HG02798 (cell line): ENCODE measurements at regions not wholly inside any gene's neighbourhood (a gene's known extent, or its start where the extent isn't known, plus 50 kb on each side); places are given as distances from the start of the nearest gene placed in this dataset.

Experiments
- ATAC-seq: cut with Tn5 transposase; IDR thresholded peaks from one replicate; pipeline ENCODE4 v1.9.1; 2021; ENCODE audit warnings: mild to moderate bottlenecking; ENCODE audit not compliant: unreplicated experiment, poor library complexity

GRCh38 chr2:164314148-164314547 lies 307.1 kb downstream of the GRB14 start:
- no peak for ATAC-seq

- no peak for ATAC-seq
Measured at GRCh38 chr2:164306872-164307271, 314.4 kb downstream of the GRB14 start.

GRCh38 chr2:164302786-164303185 lies 318.5 kb downstream of the GRB14 start:
- no peak for ATAC-seq

- ATAC-seq = no peak
Measured at GRCh38 chr2:164288235-164288634, 333.0 kb downstream of the GRB14 start.

GRCh38 chr2:164287056-164287455 lies 334.2 kb downstream of the GRB14 start:
- no peak for ATAC-seq

- ATAC-seq = no peak
Measured at GRCh38 chr2:164285576-164285975, 335.7 kb downstream of the GRB14 start.

- ATAC-seq = peak; percentile 48
Measured at GRCh38 chr2:164281896-164282295, 339.4 kb downstream of the GRB14 start.

- no peak for ATAC-seq
Measured at GRCh38 chr2:164275659-164276058, 345.6 kb downstream of the GRB14 start.

- ATAC-seq = no peak
Measured at GRCh38 chr2:164260506-164260905, 360.8 kb downstream of the GRB14 start.

GRCh38 chr2:164257742-164258141 lies 363.5 kb downstream of the GRB14 start:
- ATAC-seq = no peak

- peak; percentile 94 for ATAC-seq
Measured at GRCh38 chr2:164252568-164253287, 368.6 kb downstream of the GRB14 start.

- ATAC-seq = no peak
Measured at GRCh38 chr2:164243315-164243714, 378.0 kb downstream of the GRB14 start.

GRCh38 chr2:164242409-164242808 lies 378.9 kb downstream of the GRB14 start:
- no peak for ATAC-seq

GRCh38 chr2:164234074-164234473 lies 387.2 kb downstream of the GRB14 start:
- no peak for ATAC-seq

GRCh38 chr2:164224007-164224406 lies 397.3 kb downstream of the GRB14 start:
- no peak for ATAC-seq

GRCh38 chr2:164221473-164221872 lies 399.8 kb downstream of the GRB14 start:
- ATAC-seq = no peak

GRCh38 chr2:164220265-164220664 lies 401.0 kb downstream of the GRB14 start:
- ATAC-seq = no peak

- no peak for ATAC-seq
Measured at GRCh38 chr2:164213916-164214315, 407.4 kb downstream of the GRB14 start.

- no peak for ATAC-seq
Measured at GRCh38 chr2:164205347-164205746, 415.9 kb downstream of the GRB14 start.

- no peak for ATAC-seq
Measured at GRCh38 chr2:164203131-164203530, 418.2 kb downstream of the GRB14 start.

- ATAC-seq = no peak
Measured at GRCh38 chr2:164198256-164198655, 423.0 kb downstream of the GRB14 start.

- no peak for ATAC-seq
Measured at GRCh38 chr2:164190700-164191099, 430.6 kb downstream of the GRB14 start.
